ENCODE measurements at regions not wholly inside any gene's neighbourhood (a gene's known extent, or its start where the extent isn't known, plus 50 kb on each side); places are given as distances from the start of the nearest gene placed in this dataset.

DNA sequence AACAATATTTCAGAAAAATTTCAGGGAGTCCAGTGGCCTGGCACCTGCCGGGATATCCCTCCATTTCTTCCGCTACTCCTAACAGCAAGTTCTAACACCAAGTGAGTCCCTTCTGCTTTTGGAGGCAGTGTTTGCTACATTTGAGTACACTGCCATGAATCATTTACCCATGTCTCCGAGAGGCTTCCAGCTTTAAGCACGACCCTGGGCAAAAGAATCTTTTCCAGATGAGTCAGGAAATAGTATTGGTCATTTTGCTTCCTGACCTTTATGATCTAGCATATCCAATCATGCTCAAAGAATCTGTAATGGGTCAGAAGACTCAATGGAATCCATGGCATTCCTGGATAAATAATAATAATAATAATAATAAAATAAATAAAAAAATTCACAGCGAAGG is 60.7 kb upstream of the FMN2 start:
- no peak for DNase-seq (ENCODE audit: low spot score)

DNA sequence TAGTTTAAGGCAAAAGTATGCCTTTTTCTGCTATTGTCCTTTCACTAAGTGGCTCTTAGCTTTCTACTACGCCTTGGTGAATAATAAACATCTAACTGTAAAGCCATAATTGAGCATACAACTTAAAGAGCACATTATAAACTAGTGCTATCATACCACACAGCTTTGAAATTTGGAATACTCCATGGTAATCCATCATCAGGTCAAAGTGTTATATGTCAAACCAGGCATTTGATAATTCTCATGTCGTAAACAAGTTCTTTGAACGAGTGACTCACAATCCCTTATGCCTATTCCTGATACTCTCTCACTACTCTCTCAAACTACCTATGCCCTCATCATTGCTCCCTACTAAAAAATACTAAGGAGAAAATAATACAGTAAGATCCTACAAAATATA is 60.3 kb upstream of the FMN2 start:
- DNase-seq (ENCODE audit: low spot score): no peak

DNA sequence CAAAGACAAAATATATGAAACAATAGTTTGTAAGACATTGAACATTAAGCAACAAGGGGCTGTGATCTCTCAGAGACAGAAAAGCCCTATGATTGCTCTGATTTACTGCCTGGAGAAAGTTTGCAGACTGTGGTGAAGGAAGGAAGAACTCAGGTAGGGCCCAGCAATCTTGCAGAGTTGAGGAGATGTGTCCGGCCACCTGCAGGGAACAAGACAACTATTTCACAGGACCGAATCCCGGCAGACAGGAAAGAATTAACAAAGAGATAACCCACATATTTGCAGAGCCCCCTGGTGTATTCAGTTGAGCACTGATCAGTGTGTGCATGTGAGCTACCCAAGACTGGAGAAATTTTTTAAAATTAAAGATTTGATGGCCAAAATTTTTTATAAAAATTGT is 58.3 kb upstream of the FMN2 start:
- no peak for DNase-seq (ENCODE audit: low spot score)

DNA sequence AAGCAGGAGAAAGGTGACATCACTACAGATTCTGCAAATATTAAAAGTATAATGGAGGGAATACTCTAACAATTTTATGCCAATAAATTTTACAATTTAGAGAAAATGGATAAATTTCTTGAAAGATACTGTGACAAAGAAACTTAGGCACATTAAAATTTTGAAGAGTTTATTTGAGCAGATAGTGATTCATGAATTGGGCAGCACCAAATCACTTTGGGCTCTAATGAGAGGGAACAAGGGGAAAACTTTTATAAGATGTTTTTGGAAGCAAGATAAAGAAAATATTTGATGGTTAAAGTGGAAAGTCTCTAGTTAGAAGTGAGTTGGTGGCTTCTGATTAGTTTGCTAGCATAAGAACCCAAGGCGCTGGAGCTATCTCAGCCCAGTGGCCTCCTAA is 55.2 kb upstream of the FMN2 start:
- DNase-seq (ENCODE audit: low spot score): no peak
